ENCODE measurements at regions not wholly inside any gene's neighbourhood (a gene's known extent, or its start where the extent isn't known, plus 50 kb on each side); places are given as distances from the start of the nearest gene placed in this dataset.
"Not testable (repeated sequence)": the region's sequence is repeated elsewhere in the genome, so short reads cannot be mapped to it uniquely, and the experiment has no call there.

GRCh38 chr9:107585465-107585864 lies 95.9 kb upstream of the KLF4 start:
- no peak for DNase-seq (ENCODE audit: low spot score)

- no peak for DNase-seq (ENCODE audit: low spot score)
Observed at GRCh38 chr9:107584944-107585343, 95.4 kb upstream of the KLF4 start.

- no peak for DNase-seq (ENCODE audit: low spot score)
Observed at GRCh38 chr9:107584186-107584585, 94.6 kb upstream of the KLF4 start.

GRCh38 chr9:107577140-107577776 lies 87.7 kb upstream of the KLF4 start:
- DNase-seq (ENCODE audit: low spot score) = no peak

- no peak for DNase-seq (ENCODE audit: low spot score)
Observed at GRCh38 chr9:107571148-107571547, 81.6 kb upstream of the KLF4 start.

- no peak for DNase-seq (ENCODE audit: low spot score)
Observed at GRCh38 chr9:107569174-107569573, 79.6 kb upstream of the KLF4 start.

GRCh38 chr9:107568406-107568805 lies 78.8 kb upstream of the KLF4 start:
- not testable (repeated sequence) for DNase-seq (ENCODE audit: low spot score)

GRCh38 chr9:107567462-107567861 lies 77.9 kb upstream of the KLF4 start:
- DNase-seq (ENCODE audit: low spot score) = no peak

GRCh38 chr9:107566611-107567061 lies 77.1 kb upstream of the KLF4 start:
- no peak for DNase-seq (ENCODE audit: low spot score)

GRCh38 chr9:107562798-107563197 lies 73.2 kb upstream of the KLF4 start:
- DNase-seq (ENCODE audit: low spot score) = no peak

GRCh38 chr9:107559494-107560086 lies 70.0 kb upstream of the KLF4 start:
- DNase-seq (ENCODE audit: low spot score) = no peak

GRCh38 chr9:107557236-107557990 lies 67.8 kb upstream of the KLF4 start:
- no peak for DNase-seq (ENCODE audit: low spot score)

GRCh38 chr9:107554636-107555035 lies 65.1 kb upstream of the KLF4 start:
- no peak for DNase-seq (ENCODE audit: low spot score)

- DNase-seq (ENCODE audit: low spot score) = peak; percentile 59
Observed at GRCh38 chr9:107548298-107549142, 59.0 kb upstream of the KLF4 start.

GRCh38 chr9:107547772-107548297 lies 58.3 kb upstream of the KLF4 start:
- no peak for DNase-seq (ENCODE audit: low spot score)

- DNase-seq (ENCODE audit: low spot score) = no peak
Observed at GRCh38 chr9:107547303-107547702, 57.7 kb upstream of the KLF4 start.

- DNase-seq (ENCODE audit: low spot score) = no peak
Observed at GRCh38 chr9:107546859-107547258, 57.3 kb upstream of the KLF4 start.

- no peak for DNase-seq (ENCODE audit: low spot score)
Observed at GRCh38 chr9:107545036-107545435, 55.5 kb upstream of the KLF4 start.

- DNase-seq (ENCODE audit: low spot score) = no peak
Observed at GRCh38 chr9:107542411-107543157, 53.0 kb upstream of the KLF4 start.

- DNase-seq (ENCODE audit: low spot score) = no peak
Observed at GRCh38 chr9:107541523-107541922, 52.0 kb upstream of the KLF4 start.

- DNase-seq (ENCODE audit: low spot score) = no peak
Observed at GRCh38 chr9:107540164-107540561, 50.6 kb upstream of the KLF4 start.
